K562 (cell line): ENCODE measurements at regions not wholly inside any gene's neighbourhood (a gene's known extent, or its start where the extent isn't known, plus 50 kb on each side); places are given as distances from the start of the nearest gene placed in this dataset.

Experiments used
- MAFF ChIP-seq: IDR thresholded peaks from 2 replicates; pipeline ENCODE4 v1.6.1; 2012; ENCODE audit warnings: low read length, improper control_type of control experiment
- MXI1 ChIP-seq: IDR thresholded peaks from 2 replicates; pipeline ENCODE4 v1.6.1; 2011; ENCODE audit warnings: low read depth, mild to moderate bottlenecking, improper control_type of control experiment, low read length
- TF ChIP-seq, protein P1 (sequence below), 2 experiments: fragments of 450-650 bp; formaldehyde crosslinking in 1 of 2; IDR thresholded peaks; 2 replicates each; pipeline versions ENCODE4 v1.4.0 to v1.6.1; 2014 to 2020; ENCODE audit warnings: mild to moderate bottlenecking in 2 of 2, borderline replicate concordance in 1 of 2, low read depth in 1 of 2
- TF ChIP-seq, protein P2 (sequence below): fragments of 200-600 bp; sonication (generic); IDR thresholded peaks from one replicate; pipeline ENCODE4 v1.6.1; 2012; ENCODE audit warnings: mild to moderate bottlenecking, low read depth, low read length, inconsistent platforms
- TF ChIP-seq, protein P3 (sequence below): fragments of 450-650 bp; conservative IDR thresholded peaks from 2 replicates; pipeline ENCODE4 v1.6.1; 2016; ENCODE audit warnings: missing genetic modification characterization, low read depth, mild to moderate bottlenecking, control low read depth, missing compliant biosample characterization

DNA sequence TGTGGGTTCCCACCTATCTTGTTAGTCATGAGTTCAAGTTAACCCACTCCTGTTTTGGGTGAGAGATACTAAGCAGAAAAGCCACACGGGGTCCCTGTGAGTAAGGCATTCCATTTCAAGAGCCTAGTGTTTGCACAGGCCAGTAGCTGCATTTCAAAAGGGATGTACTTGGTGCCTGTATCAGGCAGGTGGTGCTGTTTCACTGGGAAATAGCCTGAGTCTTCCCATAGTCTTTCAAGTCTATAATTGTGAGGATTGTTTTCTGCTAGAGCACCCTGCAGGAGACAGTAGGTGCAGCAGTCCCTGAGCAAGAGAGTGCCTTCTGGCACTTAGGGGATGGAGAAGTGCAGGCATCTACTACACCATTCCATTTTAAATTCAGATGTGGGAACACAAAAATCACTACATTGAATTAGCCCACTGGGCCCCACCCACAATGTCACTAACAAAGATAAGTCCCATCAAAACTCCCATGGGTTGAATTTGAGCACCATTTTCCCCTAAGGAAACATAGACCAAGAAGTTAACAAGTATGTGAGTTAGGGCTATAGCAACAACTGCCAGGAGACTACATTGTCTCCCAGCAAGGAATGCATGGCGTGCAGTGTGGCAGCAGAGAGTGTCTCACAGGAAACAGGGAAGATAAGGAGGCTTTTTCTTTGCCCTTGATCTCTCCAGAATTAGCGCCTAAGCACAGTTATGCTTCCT, 263.2 kb downstream of the COX7C start (continued):
- TF ChIP-seq, protein P1, sequence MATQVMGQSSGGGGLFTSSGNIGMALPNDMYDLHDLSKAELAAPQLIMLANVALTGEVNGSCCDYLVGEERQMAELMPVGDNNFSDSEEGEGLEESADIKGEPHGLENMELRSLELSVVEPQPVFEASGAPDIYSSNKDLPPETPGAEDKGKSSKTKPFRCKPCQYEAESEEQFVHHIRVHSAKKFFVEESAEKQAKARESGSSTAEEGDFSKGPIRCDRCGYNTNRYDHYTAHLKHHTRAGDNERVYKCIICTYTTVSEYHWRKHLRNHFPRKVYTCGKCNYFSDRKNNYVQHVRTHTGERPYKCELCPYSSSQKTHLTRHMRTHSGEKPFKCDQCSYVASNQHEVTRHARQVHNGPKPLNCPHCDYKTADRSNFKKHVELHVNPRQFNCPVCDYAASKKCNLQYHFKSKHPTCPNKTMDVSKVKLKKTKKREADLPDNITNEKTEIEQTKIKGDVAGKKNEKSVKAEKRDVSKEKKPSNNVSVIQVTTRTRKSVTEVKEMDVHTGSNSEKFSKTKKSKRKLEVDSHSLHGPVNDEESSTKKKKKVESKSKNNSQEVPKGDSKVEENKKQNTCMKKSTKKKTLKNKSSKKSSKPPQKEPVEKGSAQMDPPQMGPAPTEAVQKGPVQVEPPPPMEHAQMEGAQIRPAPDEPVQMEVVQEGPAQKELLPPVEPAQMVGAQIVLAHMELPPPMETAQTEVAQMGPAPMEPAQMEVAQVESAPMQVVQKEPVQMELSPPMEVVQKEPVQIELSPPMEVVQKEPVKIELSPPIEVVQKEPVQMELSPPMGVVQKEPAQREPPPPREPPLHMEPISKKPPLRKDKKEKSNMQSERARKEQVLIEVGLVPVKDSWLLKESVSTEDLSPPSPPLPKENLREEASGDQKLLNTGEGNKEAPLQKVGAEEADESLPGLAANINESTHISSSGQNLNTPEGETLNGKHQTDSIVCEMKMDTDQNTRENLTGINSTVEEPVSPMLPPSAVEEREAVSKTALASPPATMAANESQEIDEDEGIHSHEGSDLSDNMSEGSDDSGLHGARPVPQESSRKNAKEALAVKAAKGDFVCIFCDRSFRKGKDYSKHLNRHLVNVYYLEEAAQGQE (IDR thresholded peaks at IDR 0.05; ENCODE audit: borderline replicate concordance), result peak; percentile 28; the same call in 1 of the 2 replicates
- TF ChIP-seq, protein P1 (CRISPR knock-in tag; IDR thresholded peaks at IDR 0.05; ENCODE audit: low read depth), result no peak
- TF ChIP-seq MAFF, result no peak
- TF ChIP-seq, protein P2, sequence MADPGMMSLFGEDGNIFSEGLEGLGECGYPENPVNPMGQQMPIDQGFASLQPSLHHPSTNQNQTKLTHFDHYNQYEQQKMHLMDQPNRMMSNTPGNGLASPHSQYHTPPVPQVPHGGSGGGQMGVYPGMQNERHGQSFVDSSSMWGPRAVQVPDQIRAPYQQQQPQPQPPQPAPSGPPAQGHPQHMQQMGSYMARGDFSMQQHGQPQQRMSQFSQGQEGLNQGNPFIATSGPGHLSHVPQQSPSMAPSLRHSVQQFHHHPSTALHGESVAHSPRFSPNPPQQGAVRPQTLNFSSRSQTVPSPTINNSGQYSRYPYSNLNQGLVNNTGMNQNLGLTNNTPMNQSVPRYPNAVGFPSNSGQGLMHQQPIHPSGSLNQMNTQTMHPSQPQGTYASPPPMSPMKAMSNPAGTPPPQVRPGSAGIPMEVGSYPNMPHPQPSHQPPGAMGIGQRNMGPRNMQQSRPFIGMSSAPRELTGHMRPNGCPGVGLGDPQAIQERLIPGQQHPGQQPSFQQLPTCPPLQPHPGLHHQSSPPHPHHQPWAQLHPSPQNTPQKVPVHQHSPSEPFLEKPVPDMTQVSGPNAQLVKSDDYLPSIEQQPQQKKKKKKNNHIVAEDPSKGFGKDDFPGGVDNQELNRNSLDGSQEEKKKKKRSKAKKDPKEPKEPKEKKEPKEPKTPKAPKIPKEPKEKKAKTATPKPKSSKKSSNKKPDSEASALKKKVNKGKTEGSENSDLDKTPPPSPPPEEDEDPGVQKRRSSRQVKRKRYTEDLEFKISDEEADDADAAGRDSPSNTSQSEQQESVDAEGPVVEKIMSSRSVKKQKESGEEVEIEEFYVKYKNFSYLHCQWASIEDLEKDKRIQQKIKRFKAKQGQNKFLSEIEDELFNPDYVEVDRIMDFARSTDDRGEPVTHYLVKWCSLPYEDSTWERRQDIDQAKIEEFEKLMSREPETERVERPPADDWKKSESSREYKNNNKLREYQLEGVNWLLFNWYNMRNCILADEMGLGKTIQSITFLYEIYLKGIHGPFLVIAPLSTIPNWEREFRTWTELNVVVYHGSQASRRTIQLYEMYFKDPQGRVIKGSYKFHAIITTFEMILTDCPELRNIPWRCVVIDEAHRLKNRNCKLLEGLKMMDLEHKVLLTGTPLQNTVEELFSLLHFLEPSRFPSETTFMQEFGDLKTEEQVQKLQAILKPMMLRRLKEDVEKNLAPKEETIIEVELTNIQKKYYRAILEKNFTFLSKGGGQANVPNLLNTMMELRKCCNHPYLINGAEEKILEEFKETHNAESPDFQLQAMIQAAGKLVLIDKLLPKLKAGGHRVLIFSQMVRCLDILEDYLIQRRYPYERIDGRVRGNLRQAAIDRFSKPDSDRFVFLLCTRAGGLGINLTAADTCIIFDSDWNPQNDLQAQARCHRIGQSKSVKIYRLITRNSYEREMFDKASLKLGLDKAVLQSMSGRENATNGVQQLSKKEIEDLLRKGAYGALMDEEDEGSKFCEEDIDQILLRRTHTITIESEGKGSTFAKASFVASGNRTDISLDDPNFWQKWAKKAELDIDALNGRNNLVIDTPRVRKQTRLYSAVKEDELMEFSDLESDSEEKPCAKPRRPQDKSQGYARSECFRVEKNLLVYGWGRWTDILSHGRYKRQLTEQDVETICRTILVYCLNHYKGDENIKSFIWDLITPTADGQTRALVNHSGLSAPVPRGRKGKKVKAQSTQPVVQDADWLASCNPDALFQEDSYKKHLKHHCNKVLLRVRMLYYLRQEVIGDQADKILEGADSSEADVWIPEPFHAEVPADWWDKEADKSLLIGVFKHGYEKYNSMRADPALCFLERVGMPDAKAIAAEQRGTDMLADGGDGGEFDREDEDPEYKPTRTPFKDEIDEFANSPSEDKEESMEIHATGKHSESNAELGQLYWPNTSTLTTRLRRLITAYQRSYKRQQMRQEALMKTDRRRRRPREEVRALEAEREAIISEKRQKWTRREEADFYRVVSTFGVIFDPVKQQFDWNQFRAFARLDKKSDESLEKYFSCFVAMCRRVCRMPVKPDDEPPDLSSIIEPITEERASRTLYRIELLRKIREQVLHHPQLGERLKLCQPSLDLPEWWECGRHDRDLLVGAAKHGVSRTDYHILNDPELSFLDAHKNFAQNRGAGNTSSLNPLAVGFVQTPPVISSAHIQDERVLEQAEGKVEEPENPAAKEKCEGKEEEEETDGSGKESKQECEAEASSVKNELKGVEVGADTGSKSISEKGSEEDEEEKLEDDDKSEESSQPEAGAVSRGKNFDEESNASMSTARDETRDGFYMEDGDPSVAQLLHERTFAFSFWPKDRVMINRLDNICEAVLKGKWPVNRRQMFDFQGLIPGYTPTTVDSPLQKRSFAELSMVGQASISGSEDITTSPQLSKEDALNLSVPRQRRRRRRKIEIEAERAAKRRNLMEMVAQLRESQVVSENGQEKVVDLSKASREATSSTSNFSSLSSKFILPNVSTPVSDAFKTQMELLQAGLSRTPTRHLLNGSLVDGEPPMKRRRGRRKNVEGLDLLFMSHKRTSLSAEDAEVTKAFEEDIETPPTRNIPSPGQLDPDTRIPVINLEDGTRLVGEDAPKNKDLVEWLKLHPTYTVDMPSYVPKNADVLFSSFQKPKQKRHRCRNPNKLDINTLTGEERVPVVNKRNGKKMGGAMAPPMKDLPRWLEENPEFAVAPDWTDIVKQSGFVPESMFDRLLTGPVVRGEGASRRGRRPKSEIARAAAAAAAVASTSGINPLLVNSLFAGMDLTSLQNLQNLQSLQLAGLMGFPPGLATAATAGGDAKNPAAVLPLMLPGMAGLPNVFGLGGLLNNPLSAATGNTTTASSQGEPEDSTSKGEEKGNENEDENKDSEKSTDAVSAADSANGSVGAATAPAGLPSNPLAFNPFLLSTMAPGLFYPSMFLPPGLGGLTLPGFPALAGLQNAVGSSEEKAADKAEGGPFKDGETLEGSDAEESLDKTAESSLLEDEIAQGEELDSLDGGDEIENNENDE, result no peak
- TF ChIP-seq, protein P3, sequence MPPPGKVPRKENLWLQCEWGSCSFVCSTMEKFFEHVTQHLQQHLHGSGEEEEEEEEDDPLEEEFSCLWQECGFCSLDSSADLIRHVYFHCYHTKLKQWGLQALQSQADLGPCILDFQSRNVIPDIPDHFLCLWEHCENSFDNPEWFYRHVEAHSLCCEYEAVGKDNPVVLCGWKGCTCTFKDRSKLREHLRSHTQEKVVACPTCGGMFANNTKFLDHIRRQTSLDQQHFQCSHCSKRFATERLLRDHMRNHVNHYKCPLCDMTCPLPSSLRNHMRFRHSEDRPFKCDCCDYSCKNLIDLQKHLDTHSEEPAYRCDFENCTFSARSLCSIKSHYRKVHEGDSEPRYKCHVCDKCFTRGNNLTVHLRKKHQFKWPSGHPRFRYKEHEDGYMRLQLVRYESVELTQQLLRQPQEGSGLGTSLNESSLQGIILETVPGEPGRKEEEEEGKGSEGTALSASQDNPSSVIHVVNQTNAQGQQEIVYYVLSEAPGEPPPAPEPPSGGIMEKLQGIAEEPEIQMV (tag), result no peak
- TF ChIP-seq MXI1, result no peak
